ENCODE measurements at regions not wholly inside any gene's neighbourhood (a gene's known extent, or its start where the extent isn't known, plus 50 kb on each side); places are given as distances from the start of the nearest gene placed in this dataset.
"Not testable (repeated sequence)": the region's sequence is repeated elsewhere in the genome, so short reads cannot be mapped to it uniquely, and the experiment has no call there.

- DNase-seq; intact Hi-C loops (cut with DNase I): not testable (repeated sequence)
- WGBS, 2 donors: 56% methylated on average over 4 of the region's 23 CpGs; no CpG with 5 or more reads in 1 of the 2 donors
These were observed 194.6 kb downstream of the TMEM121 start for GRCh38 chr14:105720852-105721601.

GRCh38 chr14:105721602-105721970 is 195.2 kb downstream of the TMEM121 start:
- intact Hi-C loops (cut with DNase I); H3K27me3 ChIP-seq; H3K4me1 ChIP-seq; ATAC-seq; H3K9me3 ChIP-seq; DNase-seq; H3K4me3 ChIP-seq; H3K27ac ChIP-seq; H3K36me3 ChIP-seq (replicated peaks in 1 of 2; ENCODE audit: insufficient read depth in 1 of 2, low read depth in 2 of 2): not testable (repeated sequence)
- WGBS, 2 donors: 54% methylated on average over 8 of the region's 17 CpGs; no CpG with 5 or more reads in 1 of the 2 donors

More at GRCh38 chr14:105720852-105721601, 194.6 kb downstream of the TMEM121 start:
- not testable (repeated sequence) for ATAC-seq; H3K36me3 ChIP-seq (replicated peaks in 1 of 2; ENCODE audit: insufficient read depth in 1 of 2, low read depth in 2 of 2); H3K4me3 ChIP-seq; H3K4me1 ChIP-seq; H3K9me3 ChIP-seq; H3K27me3 ChIP-seq; H3K27ac ChIP-seq

GRCh38 chr14:105721996-105722709 is 195.8 kb downstream of the TMEM121 start:
- H3K4me3 ChIP-seq; intact Hi-C loops (cut with DNase I); H3K27me3 ChIP-seq; DNase-seq; H3K36me3 ChIP-seq (replicated peaks in 1 of 2; ENCODE audit: insufficient read depth in 1 of 2, low read depth in 2 of 2); H3K4me1 ChIP-seq; H3K27ac ChIP-seq; H3K9me3 ChIP-seq; ATAC-seq: not testable (repeated sequence)
- WGBS, 2 donors: 86% methylated on average over 21 of the region's 40 CpGs; no CpG with 5 or more reads in 1 of the 2 donors

- not testable (repeated sequence) for DNase-seq
These were observed 196.9 kb downstream of the TMEM121 start for GRCh38 chr14:105723271-105723670.

GRCh38 chr14:105723776-105724175 is 197.4 kb downstream of the TMEM121 start:
- intact Hi-C loops (cut with DNase I); H3K9me3 ChIP-seq; H3K27ac ChIP-seq; H3K4me3 ChIP-seq; H3K36me3 ChIP-seq (replicated peaks in 1 of 2; ENCODE audit: insufficient read depth in 1 of 2, low read depth in 2 of 2); DNase-seq; H3K4me1 ChIP-seq; H3K27me3 ChIP-seq; ATAC-seq: not testable (repeated sequence)
- 69 to 76% methylated on average over 7 to 15 of the region's 15 CpGs for WGBS, 2 donors

More at GRCh38 chr14:105723271-105723670, 196.9 kb downstream of the TMEM121 start:
- H3K4me3 ChIP-seq; ATAC-seq; H3K4me1 ChIP-seq; H3K9me3 ChIP-seq; intact Hi-C loops (cut with DNase I); H3K27me3 ChIP-seq; H3K36me3 ChIP-seq (replicated peaks in 1 of 2; ENCODE audit: insufficient read depth in 1 of 2, low read depth in 2 of 2); H3K27ac ChIP-seq: not testable (repeated sequence)
- 100% methylated on average over 2 of the region's 8 CpGs; no CpG with 5 or more reads in 1 of the 2 donors for WGBS, 2 donors

- H3K4me1 ChIP-seq; ATAC-seq; intact Hi-C loops (cut with DNase I); H3K27me3 ChIP-seq; H3K9me3 ChIP-seq; H3K4me3 ChIP-seq; H3K27ac ChIP-seq; H3K36me3 ChIP-seq (replicated peaks in 1 of 2; ENCODE audit: insufficient read depth in 1 of 2, low read depth in 2 of 2): not testable (repeated sequence)
- DNase-seq: peak in 1 of 4 donors; percentile 32
- 51% methylated on average over 6 to 8 of the region's 8 CpGs for WGBS, 2 donors
These were observed 203.5 kb downstream of the TMEM121 start for GRCh38 chr14:105729825-105730368.

GRCh38 chr14:105730731-105731130 is 204.3 kb downstream of the TMEM121 start:
- H3K4me1 ChIP-seq; intact Hi-C loops (cut with DNase I); DNase-seq; H3K9me3 ChIP-seq; H3K27ac ChIP-seq; H3K36me3 ChIP-seq (replicated peaks in 1 of 2; ENCODE audit: insufficient read depth in 1 of 2, low read depth in 2 of 2); H3K4me3 ChIP-seq; H3K27me3 ChIP-seq; ATAC-seq: not testable (repeated sequence)
- 38 to 41% methylated on average over 7 of the region's 7 CpGs for WGBS, 2 donors

- DNase-seq; H3K9me3 ChIP-seq; intact Hi-C loops (cut with DNase I); H3K27me3 ChIP-seq; H3K27ac ChIP-seq; ATAC-seq; H3K36me3 ChIP-seq (replicated peaks in 1 of 2; ENCODE audit: insufficient read depth in 1 of 2, low read depth in 2 of 2); H3K4me1 ChIP-seq; H3K4me3 ChIP-seq: not testable (repeated sequence)
- WGBS, 2 donors: 65% methylated on average over 8 to 29 of the region's 31 CpGs
These were observed 205.0 kb downstream of the TMEM121 start for GRCh38 chr14:105731221-105731985.

Data from body of pancreas (tissue), 4 donors.